IMR-90 (cell line): ENCODE measurements at regions not wholly inside any gene's neighbourhood (a gene's known extent, or its start where the extent isn't known, plus 50 kb on each side); places are given as distances from the start of the nearest gene placed in this dataset.

Source experiments
- ATAC-seq: fragments of 200-7000 bp; cut with Tn5 transposase; 2 replicates; pipeline ENCODE4 v1.9.1; 2020; ENCODE audit warnings: low read depth, mild to moderate bottlenecking, moderate library complexity
- BruUV-seq: library from RNA; stranded (reverse); fragments of 400-500 nt; replicated peaks from 2 replicates; lab custom pipeline; 2021; lab: Mats Ljungman, UMichigan
- CTCF ChIA-PET: fragments of 300-600 bp; formaldehyde crosslinking; extraction: SDS; loops from one replicate; lab custom pipeline; 2021; ENCODE audit warnings: antibody characterized with exemption; lab: Yijun Ruan, JAX
- POLR2A ChIA-PET: fragments of 300-600 bp; sonication (Branson Sonifier 250); formaldehyde crosslinking; loops from one replicate; lab custom pipeline; 2022; ENCODE audit warnings: antibody characterized with exemption; ENCODE audit not compliant: unreplicated experiment; lab: Charles Lee
- DNase-seq: peaks from one replicate; pipeline ENCODE4 v3.0.0; 2013
- H2AFZ ChIP-seq: replicated peaks from 2 replicates; pipeline ENCODE3; 2013; ENCODE audit warnings: low read length, mild to moderate bottlenecking; ENCODE audit not compliant: poor library complexity
- H2AK5ac ChIP-seq: 2 replicates; pipeline ENCODE4 v1.6.1; 2013; ENCODE audit warnings: low read depth, low read length, inconsistent platforms
- H2AK9ac ChIP-seq: replicated peaks from 2 replicates; pipeline ENCODE3; 2013; ENCODE audit warnings: mild to moderate bottlenecking, low read depth, low read length, moderate library complexity; ENCODE audit not compliant: poor library complexity
- H2BK120ac ChIP-seq: 2 replicates; pipeline ENCODE4 v1.6.1; 2013; ENCODE audit warnings: low read depth, low read length, inconsistent platforms
- H2BK15ac ChIP-seq: 3 replicates; pipeline ENCODE4 v1.6.1; 2013; ENCODE audit warnings: low read depth, low read length, inconsistent platforms
- H2BK20ac ChIP-seq: 2 replicates; pipeline ENCODE4 v1.6.1; 2013; ENCODE audit warnings: low read depth, mild to moderate bottlenecking, inconsistent platforms, low read length, moderate library complexity
- H2BK5ac ChIP-seq: 2 replicates; pipeline ENCODE4 v1.6.1; 2013; ENCODE audit warnings: mild to moderate bottlenecking, low read depth, low read length, inconsistent platforms; ENCODE audit not compliant: poor library complexity, severe bottlenecking
- H3K14ac ChIP-seq: replicated peaks from 2 replicates; pipeline ENCODE4 v1.6.1; 2013; ENCODE audit warnings: low read depth, low read length, inconsistent platforms
- H3K18ac ChIP-seq: 2 replicates; pipeline ENCODE4 v1.6.1; 2013; ENCODE audit warnings: low read depth, low read length, control low read depth
- H3K23ac ChIP-seq: 2 replicates; pipeline ENCODE4 v1.6.1; 2013; ENCODE audit warnings: low read depth, low read length, inconsistent platforms
- H3K27ac ChIP-seq: 2 replicates; pipeline ENCODE4 v1.5.1; 2013; ENCODE audit warnings: mild to moderate bottlenecking, control low read depth, low read length; ENCODE audit not compliant: insufficient read depth
- H3K27me3 ChIP-seq: 2 replicates; pipeline ENCODE4 v1.6.1; 2013; ENCODE audit warnings: low read length; ENCODE audit not compliant: control insufficient read depth, insufficient read depth
- H3K36me3 ChIP-seq: 2 replicates; pipeline ENCODE4 v1.6.1; 2013; ENCODE audit warnings: low read length, mixed read lengths; ENCODE audit not compliant: control insufficient read depth, insufficient read depth
- H3K4ac ChIP-seq: 2 replicates; pipeline ENCODE4 v1.6.1; 2013; ENCODE audit warnings: low read depth, low read length, inconsistent platforms
- H3K4me1 ChIP-seq: 2 replicates; pipeline ENCODE4 v1.6.1; 2013; ENCODE audit warnings: low read length, mixed read lengths; ENCODE audit not compliant: control insufficient read depth, insufficient read depth
- H3K4me2 ChIP-seq: 2 replicates; pipeline ENCODE4 v1.6.1; 2013; ENCODE audit warnings: low read depth, mild to moderate bottlenecking, control low read depth, low read length, moderate library complexity
- H3K4me3 ChIP-seq: 2 replicates; pipeline ENCODE4 v1.5.1; 2013; ENCODE audit warnings: low read depth, mild to moderate bottlenecking, control low read depth, low read length, moderate library complexity; ENCODE audit not compliant: insufficient read depth
- H3K56ac ChIP-seq: 2 replicates; pipeline ENCODE4 v1.6.1; 2013; ENCODE audit warnings: low read length, inconsistent platforms; ENCODE audit not compliant: insufficient read depth; ENCODE audit errors: extremely low read depth
- H3K79me1 ChIP-seq, 2 experiments: 2 replicates each; pipeline ENCODE4 v1.6.1; 2013; ENCODE audit warnings: low read length in 2 of 2, inconsistent platforms in 1 of 2, low read depth in 1 of 2
- H3K9ac ChIP-seq: 2 replicates; pipeline ENCODE4 v1.6.1; 2013; ENCODE audit warnings: low read depth, low read length, control low read depth
- H3K9me1 ChIP-seq: 2 replicates; pipeline ENCODE4 v1.6.1; 2013; ENCODE audit warnings: low read length, inconsistent platforms; ENCODE audit not compliant: insufficient read depth
- H3K9me3 ChIP-seq: 2 replicates; pipeline ENCODE4 v1.6.1; 2013; ENCODE audit warnings: low read length; ENCODE audit not compliant: control insufficient read depth, insufficient read depth
- H4K20me1 ChIP-seq: 2 replicates; pipeline ENCODE4 v1.6.1; 2013; ENCODE audit warnings: low read length, inconsistent platforms; ENCODE audit not compliant: insufficient read depth
- H4K5ac ChIP-seq: 2 replicates; pipeline ENCODE4 v1.6.1; 2013; ENCODE audit warnings: mild to moderate bottlenecking, low read depth, low read length, control low read depth
- H4K8ac ChIP-seq, 2 experiments: 2 replicates each; pipeline ENCODE4 v1.6.1; 2013; ENCODE audit warnings: low read depth in 2 of 2, low read length in 2 of 2, control low read depth in 1 of 2, inconsistent platforms in 1 of 2
- H4K91ac ChIP-seq: 2 replicates; pipeline ENCODE4 v1.6.1; 2013; ENCODE audit warnings: low read depth, low read length, inconsistent platforms; ENCODE audit not compliant: insufficient read depth
- BHLHE40 ChIP-seq: fragments of 150-350 bp; IDR thresholded peaks from 2 replicates; pipeline ENCODE4 v1.6.1; 2016; ENCODE audit warnings: mild to moderate bottlenecking, low read depth, low read length
- CEBPB ChIP-seq: IDR thresholded peaks from 2 replicates; pipeline ENCODE4 v1.6.1; 2012; ENCODE audit warnings: low read depth, low read length, improper control_type of control experiment
- CHD1 ChIP-seq: IDR thresholded peaks from 2 replicates; pipeline ENCODE4 v1.6.1; 2012; ENCODE audit warnings: low read depth, low read length, improper control_type of control experiment
- CTCF ChIP-seq: conservative IDR thresholded peaks from 2 replicates; pipeline ENCODE4 v1.5.1; 2012; ENCODE audit warnings: mild to moderate bottlenecking, low read depth, low read length, improper control_type of control experiment
- ELK1 ChIP-seq: fragments of 150-350 bp; IDR thresholded peaks from 2 replicates; pipeline ENCODE4 v1.6.1; 2016; ENCODE audit warnings: low read depth, mild to moderate bottlenecking, low read length, moderate library complexity, borderline replicate concordance
- FOS ChIP-seq: fragments of 150-350 bp; IDR thresholded peaks from 2 replicates; pipeline ENCODE4 v1.6.1; 2016; ENCODE audit warnings: low read depth, low read length
- MAZ ChIP-seq: IDR thresholded peaks from 2 replicates; pipeline ENCODE4 v1.6.1; 2012; ENCODE audit warnings: low read depth, mild to moderate bottlenecking, low read length, improper control_type of control experiment, moderate library complexity, borderline replicate concordance
- MXI1 ChIP-seq: IDR thresholded peaks from 2 replicates; pipeline ENCODE4 v1.6.1; 2012; ENCODE audit warnings: low read depth, mild to moderate bottlenecking, low read length, moderate library complexity, borderline replicate concordance
- NFE2L2 ChIP-seq: fragments of 150-350 bp; IDR thresholded peaks from 2 replicates; pipeline ENCODE4 v1.6.1; 2016; ENCODE audit warnings: low read depth, mild to moderate bottlenecking, low read length
- POLR2A ChIP-seq: IDR thresholded peaks from 2 replicates; pipeline ENCODE4 v1.6.1; 2012; ENCODE audit warnings: mild to moderate bottlenecking, low read depth, low read length
- RAD21 ChIP-seq: IDR thresholded peaks from 2 replicates; pipeline ENCODE4 v1.6.1; 2012; ENCODE audit warnings: low read length, improper control_type of control experiment
- RCOR1 ChIP-seq: IDR thresholded peaks from 2 replicates; pipeline ENCODE4 v1.6.1; 2012; ENCODE audit warnings: mild to moderate bottlenecking, low read length, improper control_type of control experiment; ENCODE audit not compliant: insufficient replicate concordance
- RFX5 ChIP-seq: IDR thresholded peaks from 2 replicates; pipeline ENCODE4 v1.8.0; 2012; ENCODE audit warnings: low read depth, mild to moderate bottlenecking, low read length, moderate library complexity
- SMC3 ChIP-seq: fragments of 150-350 bp; IDR thresholded peaks from 2 replicates; pipeline ENCODE4 v1.6.1; 2016; ENCODE audit warnings: low read depth, mild to moderate bottlenecking, antibody characterized with exemption, low read length, moderate library complexity
- USF2 ChIP-seq: fragments of 150-350 bp; IDR thresholded peaks from 2 replicates; pipeline ENCODE4 v1.6.1; 2017; ENCODE audit warnings: mild to moderate bottlenecking, antibody characterized with exemption, low read length, low read depth
- WGBS, 2 experiments: methylation state at CpG; one replicate each; pipeline versions ENCODE4 v1.1.5 to v1.1.7; 2013; ENCODE audit warnings: missing lambda C conversion rate in 2 of 2; ENCODE audit not compliant: insufficient read length in 1 of 2; ENCODE audit errors: extremely low coverage in 2 of 2; 5-methylcytosine and 5-hydroxymethylcytosine counted together
- dilution Hi-C: fragments of 300-500 bp; cut with HindIII; formaldehyde crosslinking; loops from one replicate; pipeline ENCODE4 v1.14.3; 2018; ENCODE audit warnings: low sequenced_read_pairs; ENCODE audit not compliant: unreplicated experiment
- in situ Hi-C: fragments of 300-500 bp; cut with MboI; formaldehyde crosslinking; loops from 3 replicates; pipeline ENCODE4 v1.14.3; 2019; ENCODE audit warnings: low sequenced_read_pairs, inconsistent platforms, mixed read lengths
- intact Hi-C: fragments of 100-400 bp; cut with micrococcal nuclease; formaldehyde crosslinking; loops from 2 replicates; pipeline ENCODE4 v1.10.0; 2022

GRCh38 chr18:2402084-2402483 lies 169.2 kb downstream of the METTL4 start:
- H3K4me2 ChIP-seq = peak overlapping the region; percentile 56; the same call in 1 of the 2 replicates
- H3K9me1 ChIP-seq = peaks cover 6% of the 10 kb centered on the region
- H4K5ac ChIP-seq = no peak overlapping the region
- intact Hi-C loops = loop anchor here (5.0 kb wide), 1 partner anchor 115 kb away; no protein-coding TSS in a partner anchor
- H3K4me1 ChIP-seq = peaks cover 9% of the 10 kb centered on the region
- H4K8ac ChIP-seq = no peak overlapping the region; a peak in 1 of 4 replicates
- H3K18ac ChIP-seq = no peak overlapping the region
- ChIA-PET CTCF (no interaction called here), POLR2A (no interaction called here)
- H3K9me3 ChIP-seq = no peaks in the 10 kb centered on the region
- H2BK20ac ChIP-seq = no peak overlapping the region
- no peak overlapping the region for H2AFZ ChIP-seq
- H3K14ac ChIP-seq = no peak overlapping the region
- no peak overlapping the region for H3K23ac ChIP-seq
- H2BK120ac ChIP-seq = no peak overlapping the region
- no peaks in the 10 kb centered on the region for H3K36me3 ChIP-seq
- no CpG with 5 or more reads among the region's 1 CpG for WGBS, 2 experiments
- H3K4ac ChIP-seq = no peak overlapping the region
- peak overlapping the region; percentile 32 for H2BK5ac ChIP-seq
- no peak overlapping the region for H3K9ac ChIP-seq
- no TSS peak for BruUV-seq
- TF ChIP-seq CHD1 (no peak), MAZ (no peak), RAD21 (no peak), FOS (no peak), SMC3 (no peak), NFE2L2 (no peak), MXI1 (no peak), RCOR1 (no peak), USF2 (no peak), RFX5 (no peak), CTCF (no peak), POLR2A (no peak), CEBPB (no peak), BHLHE40 (no peak), ELK1 (no peak)
- no peak overlapping the region for H3K56ac ChIP-seq
- no peaks in the 10 kb centered on the region for H4K20me1 ChIP-seq
- no peak overlapping the region for H2BK15ac ChIP-seq
- dilution Hi-C loops = no loop called here
- peaks cover 0 to 4% of the 10 kb centered on the region in 2 experiments; a peak in 1 of 4 replicates for H3K79me1 ChIP-seq
- H3K27me3 ChIP-seq = no peaks in the 10 kb centered on the region
- H3K27ac ChIP-seq = no peak overlapping the region
- no peak overlapping the region for H3K4me3 ChIP-seq
- H2AK9ac ChIP-seq = no peak overlapping the region
- ATAC-seq (peak; percentile 76), DNase-seq (peak; percentile 58)
- no peak overlapping the region for H2AK5ac ChIP-seq
- in situ Hi-C loops = no loop called here
- H4K91ac ChIP-seq = no peak overlapping the region
